ENCODE measurements at regions not wholly inside any gene's neighbourhood (a gene's known extent, or its start where the extent isn't known, plus 50 kb on each side); places are given as distances from the start of the nearest gene placed in this dataset.

- H3K9me3 Mint-ChIP-seq (ENCODE audit: insufficient read depth), result no peaks in the 10 kb centered on the region
- Histone ChIP-seq H4K20me1 (ENCODE audit: control insufficient read depth, insufficient read depth, low read length, poor library complexity, severe bottlenecking) (no peaks in the 10 kb centered on the region), H3K4me3 (ENCODE audit: control extremely low read depth in 1 of 5, extremely low read depth in 1 of 5, insufficient read depth in 1 of 5, low read depth in 2 of 5, low read length in 4 of 5) (no peak overlapping the region), H3K4me2 (replicated peaks; ENCODE audit: low read depth, low read length, poor library complexity, severe bottlenecking) (no peak overlapping the region), H3K36me3 (replicated peaks in 1 of 2; ENCODE audit: control extremely low read depth in 1 of 2, control insufficient read depth in 1 of 2, extremely low read depth in 1 of 2, insufficient read depth in 2 of 2, low read length in 1 of 2) (no peaks in the 10 kb centered on the region), H2AFZ (ENCODE audit: insufficient read depth, low read depth, low read length, poor library complexity, severe bottlenecking) (no peak overlapping the region), H3K79me2 (ENCODE audit: control insufficient read depth, insufficient read depth, low read length) (no peaks in the 10 kb centered on the region), H3K4me1 (ENCODE audit: control insufficient read depth in 2 of 2, insufficient read depth in 2 of 2, low read length in 2 of 2) (no peaks in the 10 kb centered on the region), H3K9ac (ENCODE audit: low read length) (no peak overlapping the region), H3K27ac (ENCODE audit: low read length in 2 of 2) (no peak overlapping the region), H3K9me3 (ENCODE audit: control extremely low read depth in 1 of 3, control insufficient read depth in 2 of 3, insufficient read depth in 1 of 3, low read length in 2 of 3) (no peaks in the 10 kb centered on the region), H3K27me3 (replicated peaks in 1 of 4; ENCODE audit: control extremely low read depth in 1 of 4, control insufficient read depth in 3 of 4, insufficient read depth in 4 of 4, low read length in 3 of 4) (no peaks in the 10 kb centered on the region)
- no peak overlapping the region for H3K27ac Mint-ChIP-seq
- H3K4me1 Mint-ChIP-seq, result peaks cover 4% of the 10 kb centered on the region
- no peak overlapping the region for H3K4me3 Mint-ChIP-seq
- H3K27me3 Mint-ChIP-seq, result peaks cover 6% of the 10 kb centered on the region
- ATAC-seq (ENCODE audit: low read depth), result no peak
- ChIA-PET POLR2A (no interaction called here), CTCF (no interaction called here)
- TF ChIP-seq EZH2 (IDR thresholded peaks at IDR 0.05; ENCODE audit: borderline replicate concordance, insufficient read depth, low read depth, low read length, poor library complexity, severe bottlenecking) (no peak), CTCF (IDR thresholded peaks at IDR 0.05) (no peak)
- 95% methylated on average over 2 of the region's 2 CpGs for WGBS (ENCODE audit: insufficient coverage)
- intact Hi-C loops (cut with micrococcal nuclease), result loop anchor here (10.0 kb wide), 1 partner anchor 100 kb away; no protein-coding TSS in a partner anchor
- DNase-seq, result no peak
Observed at GRCh38 chr12:69055280-69055679, 122.3 kb upstream of the CPM start.

GRCh38 chr12:69055706-69056105, 122.7 kb upstream of the CPM start:
- Histone ChIP-seq H2AFZ (ENCODE audit: insufficient read depth, low read depth, low read length, poor library complexity, severe bottlenecking) (no peak overlapping the region), H3K9ac (ENCODE audit: low read length) (no peak overlapping the region), H3K4me1 (ENCODE audit: control insufficient read depth in 2 of 2, insufficient read depth in 2 of 2, low read length in 2 of 2) (no peaks in the 10 kb centered on the region), H3K27ac (ENCODE audit: low read length in 2 of 2) (no peak overlapping the region), H4K20me1 (ENCODE audit: control insufficient read depth, insufficient read depth, low read length, poor library complexity, severe bottlenecking) (no peaks in the 10 kb centered on the region), H3K36me3 (replicated peaks in 1 of 2; ENCODE audit: control extremely low read depth in 1 of 2, control insufficient read depth in 1 of 2, extremely low read depth in 1 of 2, insufficient read depth in 2 of 2, low read length in 1 of 2) (no peaks in the 10 kb centered on the region), H3K4me2 (replicated peaks; ENCODE audit: low read depth, low read length, poor library complexity, severe bottlenecking) (no peak overlapping the region), H3K9me3 (ENCODE audit: control extremely low read depth in 1 of 3, control insufficient read depth in 2 of 3, insufficient read depth in 1 of 3, low read length in 2 of 3) (no peaks in the 10 kb centered on the region), H3K79me2 (ENCODE audit: control insufficient read depth, insufficient read depth, low read length) (no peaks in the 10 kb centered on the region), H3K4me3 (ENCODE audit: control extremely low read depth in 1 of 5, extremely low read depth in 1 of 5, insufficient read depth in 1 of 5, low read depth in 2 of 5, low read length in 4 of 5) (no peak overlapping the region), H3K27me3 (replicated peaks in 1 of 4; ENCODE audit: control extremely low read depth in 1 of 4, control insufficient read depth in 3 of 4, insufficient read depth in 4 of 4, low read length in 3 of 4) (no peaks in the 10 kb centered on the region)
- ChIA-PET POLR2A (no interaction called here), CTCF (interaction anchor here (1.5 kb wide), 1 partner anchor 9 kb away, joined by 5 read pairs; no protein-coding TSS in a partner anchor)
- no peak for TF ChIP-seq CTCF (IDR thresholded peaks at IDR 0.05)
- TF ChIP-seq EZH2 (IDR thresholded peaks at IDR 0.05; ENCODE audit: borderline replicate concordance, insufficient read depth, low read depth, low read length, poor library complexity, severe bottlenecking), result no peak
- DNase-seq (no peak), ATAC-seq (ENCODE audit: low read depth) (no peak)
- Mint-ChIP-seq H3K27me3 (peaks cover 6% of the 10 kb centered on the region), H3K4me1 (peaks cover 4% of the 10 kb centered on the region), H3K9me3 (ENCODE audit: insufficient read depth) (no peaks in the 10 kb centered on the region), H3K4me3 (no peak overlapping the region), H3K27ac (no peak overlapping the region)
- 74% methylated on average over 2 of the region's 4 CpGs for WGBS (ENCODE audit: insufficient coverage)
- intact Hi-C loops (cut with micrococcal nuclease), result loop anchor here (10.0 kb wide), 1 partner anchor 101 kb away; no protein-coding TSS in a partner anchor
